CD4-positive, alpha-beta T cell treated with Interleukin-4 for 1 hour (primary cell): ENCODE measurements at regions not wholly inside any gene's neighbourhood (a gene's known extent, or its start where the extent isn't known, plus 50 kb on each side); places are given as distances from the start of the nearest gene placed in this dataset.
"Not testable (repeated sequence)": the region's sequence is repeated elsewhere in the genome, so short reads cannot be mapped to it uniquely, and the experiment has no call there.

Experiments
- DNase-seq, 2 donors: peaks; one replicate each; pipeline ENCODE4 v3.0.0-alpha.2; 2020 to 2022

GRCh38 chr4:24195991-24196736 lies 306.3 kb upstream of the PPARGC1A start:
- DNase-seq: no peak

GRCh38 chr4:24192018-24192641 lies 302.3 kb upstream of the PPARGC1A start:
- no peak for DNase-seq

DNA sequence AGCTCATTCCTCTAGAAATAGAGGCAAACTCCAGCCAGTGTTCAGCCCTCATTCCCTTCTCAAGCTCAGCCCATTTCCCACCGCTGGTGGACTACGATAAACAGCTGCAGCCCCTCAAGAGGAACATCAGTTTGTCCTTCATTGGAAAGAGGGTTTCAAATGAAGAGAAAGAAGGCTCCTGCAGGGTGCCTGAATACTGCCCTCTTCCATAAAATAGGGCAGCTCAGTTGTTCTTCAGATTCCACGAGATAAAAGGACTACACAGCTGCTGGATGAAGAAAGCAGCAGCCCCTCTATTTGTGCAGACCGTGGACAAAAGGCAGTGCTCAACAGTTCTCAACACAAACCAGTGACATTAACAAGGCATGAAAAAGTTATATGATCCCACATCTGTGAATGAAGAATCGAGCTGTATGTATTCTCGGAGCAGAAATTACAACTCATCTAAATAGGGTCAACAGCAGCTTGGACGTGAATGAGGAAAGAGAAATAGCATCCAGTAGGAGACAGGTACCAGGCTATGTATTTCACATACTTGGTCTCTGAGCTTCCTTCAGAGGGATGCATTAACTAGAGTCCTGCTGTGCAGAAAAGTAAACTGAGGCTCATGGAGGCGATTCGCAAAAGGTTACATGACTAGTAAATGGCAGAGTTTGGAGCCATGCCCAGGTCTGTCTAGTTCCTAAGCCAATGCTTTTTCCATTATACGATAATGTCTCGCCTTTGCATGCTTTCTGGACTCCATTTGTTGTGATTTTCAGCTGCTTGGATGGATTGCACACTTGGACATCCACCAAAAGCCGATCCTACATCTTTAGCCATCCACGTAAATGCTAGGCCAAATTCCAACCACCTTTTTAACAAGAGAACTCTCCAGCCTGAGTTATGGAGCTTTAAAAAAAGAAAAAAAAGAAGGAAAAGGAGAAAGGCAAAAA lies 301.2 kb upstream of the PPARGC1A start:
- DNase-seq: no peak

- no peak for DNase-seq
Observed at GRCh38 chr4:24188459-24188858, 298.6 kb upstream of the PPARGC1A start.

DNA sequence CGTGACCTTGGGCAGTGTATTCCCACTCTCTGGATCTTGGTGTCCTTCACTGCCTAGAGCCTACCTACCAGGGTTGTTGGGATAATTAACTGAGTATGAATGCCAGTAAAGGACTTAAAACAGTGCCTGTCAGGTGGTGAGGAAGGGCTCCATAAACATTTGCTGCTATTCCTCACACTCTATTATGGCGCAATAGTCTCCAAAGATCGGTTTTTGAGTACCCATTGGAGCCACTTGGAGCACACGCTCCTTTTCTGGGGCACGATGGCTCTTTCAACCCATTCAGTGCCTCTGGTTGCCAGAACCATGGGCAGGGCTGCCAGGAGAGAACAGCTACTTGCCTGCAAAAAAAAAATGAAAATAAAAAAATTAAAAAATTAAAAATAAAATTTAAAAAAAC lies 296.6 kb upstream of the PPARGC1A start:
- DNase-seq: no peak

- DNase-seq: no peak
Observed at GRCh38 chr4:24181005-24181404, 291.2 kb upstream of the PPARGC1A start.

- DNase-seq: no peak
Observed at GRCh38 chr4:24180586-24180985, 290.7 kb upstream of the PPARGC1A start.

DNA sequence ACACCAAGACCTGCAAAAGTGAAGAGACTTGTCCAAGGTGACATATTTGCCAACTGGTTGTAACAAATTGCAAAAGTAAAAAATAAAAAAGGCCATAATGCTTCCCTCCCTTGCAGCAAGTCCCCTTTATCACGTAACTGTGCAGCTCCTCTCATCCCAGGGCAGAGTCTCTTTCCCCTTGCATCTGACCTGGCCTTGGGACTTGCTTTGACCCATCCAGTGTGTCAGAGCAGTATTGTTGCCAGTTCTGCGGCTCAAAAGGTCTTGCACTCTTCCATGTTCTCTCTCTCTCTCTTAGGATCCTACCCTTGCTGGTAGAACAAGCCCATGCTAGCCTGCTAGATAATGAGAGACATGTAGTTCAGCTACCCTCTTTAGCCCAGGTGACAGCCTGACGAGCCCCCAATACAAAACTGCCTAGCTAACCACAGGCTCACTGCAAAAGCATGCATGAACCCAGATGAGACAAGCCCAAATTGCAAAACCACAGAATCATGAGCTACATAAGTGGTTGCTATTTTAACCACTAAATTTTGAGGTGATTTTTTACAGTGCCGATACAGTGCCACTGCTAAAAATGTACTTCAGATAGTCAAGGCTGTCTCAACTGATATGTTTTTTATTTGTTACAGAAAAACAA lies 289.5 kb upstream of the PPARGC1A start:
- DNase-seq: no peak

DNA sequence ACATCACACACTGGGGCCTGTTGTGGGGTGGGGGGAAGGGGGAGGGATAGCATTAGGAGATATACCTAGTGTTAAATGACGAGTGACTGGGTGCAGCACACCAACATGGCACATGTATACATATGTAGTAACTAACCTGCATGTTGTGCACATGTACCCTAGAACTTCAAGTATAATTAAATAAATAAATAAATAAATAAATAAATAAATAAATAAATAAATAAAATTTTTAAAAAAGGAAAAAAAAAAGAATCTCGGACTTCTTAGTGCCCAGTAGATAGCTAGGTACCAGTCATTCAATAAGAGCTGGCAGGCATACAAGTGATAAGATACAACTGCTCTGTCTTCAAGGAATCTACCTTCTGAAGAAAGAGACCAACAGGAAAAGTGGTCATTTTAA lies 287.6 kb upstream of the PPARGC1A start:
- DNase-seq: not testable (repeated sequence)

- no peak for DNase-seq
Observed at GRCh38 chr4:24175707-24176106, 285.9 kb upstream of the PPARGC1A start.

DNA sequence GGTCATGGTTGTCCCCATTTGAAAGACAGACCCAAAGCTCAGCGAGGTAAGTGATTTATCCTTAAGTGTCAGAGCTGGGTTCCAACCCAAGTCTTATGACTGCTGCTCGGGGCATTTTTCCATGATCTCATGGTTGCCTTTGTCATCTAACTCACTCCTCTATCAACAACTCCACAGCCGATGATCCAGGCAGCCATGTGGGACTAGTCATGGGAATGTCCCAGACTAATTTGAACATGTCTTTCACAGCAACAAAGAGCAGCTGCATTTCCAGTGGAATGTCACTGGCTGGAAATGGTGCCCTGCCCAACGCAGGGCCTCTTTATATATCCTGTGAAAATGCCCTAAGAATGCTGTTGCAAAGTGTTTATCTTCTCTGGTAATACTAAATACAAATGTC lies 284.8 kb upstream of the PPARGC1A start:
- DNase-seq: no peak

DNA sequence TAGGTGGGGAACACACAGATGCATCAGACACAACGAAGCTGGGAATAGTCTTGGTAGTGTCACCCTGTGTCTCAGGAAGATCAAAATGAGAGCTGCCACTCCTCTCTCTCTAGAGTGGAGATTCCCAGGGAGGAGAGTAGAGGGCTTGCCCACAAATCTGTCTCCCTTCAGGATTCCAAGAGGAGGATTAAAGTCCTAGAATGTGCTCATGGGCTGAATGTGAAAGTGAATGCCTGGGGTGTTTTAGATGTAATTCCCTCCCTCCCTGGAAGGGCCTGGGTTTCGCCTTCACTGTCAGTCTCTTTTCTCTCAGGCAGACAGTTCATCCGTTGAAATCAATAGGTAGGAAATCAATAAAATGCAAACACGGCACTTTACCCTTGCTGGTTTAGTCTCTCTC lies 282.6 kb upstream of the PPARGC1A start:
- DNase-seq: no peak

DNA sequence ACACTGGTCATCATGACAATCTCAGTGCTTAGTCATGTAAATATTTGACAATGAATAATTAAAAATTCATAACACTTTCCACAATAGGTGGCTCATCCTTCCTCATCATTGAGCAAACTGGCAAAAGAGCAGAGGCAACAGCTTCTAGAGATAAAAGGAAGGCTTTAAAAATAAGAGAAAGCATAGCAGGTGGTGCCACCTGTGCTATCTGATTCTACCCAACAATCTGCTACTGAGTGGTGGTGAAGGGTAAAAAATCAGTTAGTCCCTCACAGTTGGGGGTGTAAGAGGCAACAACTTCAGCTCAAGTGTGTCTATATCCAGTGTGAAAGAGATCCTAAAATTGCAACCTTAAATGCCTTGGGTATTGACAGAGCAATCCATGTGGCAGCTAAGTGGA lies 280.1 kb upstream of the PPARGC1A start:
- DNase-seq: no peak

- DNase-seq: no peak
Observed at GRCh38 chr4:24168658-24169057, 278.8 kb upstream of the PPARGC1A start.

DNA sequence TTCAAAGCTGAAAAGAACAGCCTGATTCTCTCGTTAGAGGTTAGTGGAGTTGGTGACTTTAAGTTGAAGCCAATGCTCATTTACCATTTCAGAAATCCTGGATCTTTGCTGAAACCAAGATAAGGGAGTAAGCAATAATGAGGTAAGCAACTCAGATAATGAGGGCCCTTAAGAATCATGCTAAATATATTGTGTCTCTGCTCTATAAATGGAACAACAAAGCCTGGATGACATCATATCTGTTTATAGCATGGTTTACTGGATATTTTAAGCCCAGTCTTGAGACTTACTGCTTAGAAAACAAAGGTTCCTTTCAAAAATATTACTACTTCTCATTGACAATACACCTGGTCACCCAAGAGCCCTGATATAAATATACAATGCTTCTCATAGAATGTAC lies 276.7 kb upstream of the PPARGC1A start:
- DNase-seq: no peak

GRCh38 chr4:24164797-24165196 lies 274.9 kb upstream of the PPARGC1A start:
- DNase-seq: no peak

GRCh38 chr4:24164054-24164693 lies 274.3 kb upstream of the PPARGC1A start:
- DNase-seq: no peak

- DNase-seq: no peak
Observed at GRCh38 chr4:24163314-24163713, 273.5 kb upstream of the PPARGC1A start.

- no peak for DNase-seq
Observed at GRCh38 chr4:24160358-24160757, 270.5 kb upstream of the PPARGC1A start.

GRCh38 chr4:24158031-24158430 lies 268.2 kb upstream of the PPARGC1A start:
- DNase-seq: no peak

DNA sequence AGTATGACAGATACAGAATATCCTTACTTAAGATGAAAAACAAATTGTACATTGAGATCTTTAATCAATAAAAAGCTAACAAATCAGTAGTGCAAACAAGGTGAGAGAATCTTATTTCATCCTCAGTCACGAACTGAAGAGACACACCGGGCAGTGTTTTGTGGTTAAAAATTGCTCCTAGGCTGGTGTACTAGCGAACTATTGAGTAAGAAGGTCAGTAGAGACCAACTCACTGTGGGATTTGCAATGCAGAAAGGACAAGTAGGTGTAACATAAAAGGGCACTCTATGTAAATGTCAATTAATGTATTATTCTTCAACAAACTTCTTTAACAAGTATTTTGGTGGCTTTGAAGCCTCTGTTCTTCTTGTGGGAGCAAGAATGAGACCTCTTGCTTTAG lies 260.2 kb upstream of the PPARGC1A start:
- DNase-seq: no peak

DNA sequence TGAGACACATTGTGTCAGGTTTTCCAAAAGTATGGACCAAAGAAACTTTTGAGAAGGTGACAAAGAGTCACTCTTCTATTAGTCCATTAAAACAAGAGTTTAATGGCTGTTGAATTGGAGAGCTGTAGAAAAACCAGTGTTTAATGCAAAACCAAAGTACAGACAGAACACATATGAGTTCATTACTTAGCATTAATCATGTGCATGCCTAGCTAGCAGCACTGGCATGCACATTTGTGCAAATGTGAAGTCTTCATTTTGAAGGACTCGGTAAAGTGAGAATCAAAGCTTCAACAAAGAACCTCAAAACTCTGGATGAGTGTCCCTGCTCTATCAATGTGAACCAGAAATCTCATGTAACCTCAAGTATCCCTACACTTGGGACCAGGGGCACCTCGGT lies 256.3 kb upstream of the PPARGC1A start:
- no peak for DNase-seq

DNA sequence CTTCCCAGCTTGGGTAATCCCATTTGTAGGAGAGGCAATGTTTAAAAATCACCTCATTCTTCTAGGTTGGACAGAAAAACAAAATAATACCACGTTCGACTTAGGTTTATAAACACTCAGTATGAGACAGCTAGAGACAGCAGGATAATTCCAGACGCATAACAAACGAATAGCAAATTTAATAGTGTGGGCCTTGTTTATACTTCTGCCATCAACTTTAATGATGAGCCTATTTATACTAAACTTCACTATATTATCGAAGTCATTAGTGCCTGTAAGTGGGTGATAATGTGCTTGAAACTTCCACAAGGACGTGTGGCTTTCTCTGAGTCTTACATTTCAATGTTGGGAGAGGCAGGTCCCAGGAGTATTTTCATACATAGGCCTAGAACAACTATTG lies 255.7 kb upstream of the PPARGC1A start:
- DNase-seq: no peak
